ENCODE measurements at regions not wholly inside any gene's neighbourhood (a gene's known extent, or its start where the extent isn't known, plus 50 kb on each side); places are given as distances from the start of the nearest gene placed in this dataset.
A peak's percentile ranks its signal among the peaks of the same experiment; 100 is the strongest.
"Not testable (repeated sequence)": the region's sequence is repeated elsewhere in the genome, so short reads cannot be mapped to it uniquely, and the experiment has no call there.

- peak in 4 of 11 donors; percentile 4 to 17 (median 8) for DNase-seq (ENCODE audit: extremely low read depth in 1 of 11, low read depth in 9 of 11, low spot score in 4 of 11)
Measured at GRCh38 chr2:129015397-129016285, 697.0 kb upstream of the HS6ST1 start.

GRCh38 chr2:129016972-129017371, 698.3 kb upstream of the HS6ST1 start:
- no peak for DNase-seq (ENCODE audit: extremely low read depth in 1 of 11, low read depth in 9 of 11, low spot score in 4 of 11)

GRCh38 chr2:129024796-129025195, 706.1 kb upstream of the HS6ST1 start:
- DNase-seq (ENCODE audit: extremely low read depth in 1 of 11, low read depth in 9 of 11, low spot score in 4 of 11): no peak

GRCh38 chr2:129035992-129036391, 717.3 kb upstream of the HS6ST1 start:
- DNase-seq (ENCODE audit: extremely low read depth in 1 of 11, low read depth in 9 of 11, low spot score in 4 of 11): peak in 1 of 11 donors; percentile 9

- not testable (repeated sequence) for DNase-seq (ENCODE audit: extremely low read depth in 1 of 11, low read depth in 9 of 11, low spot score in 4 of 11)
Measured at GRCh38 chr2:129043677-129044076, 725.0 kb upstream of the HS6ST1 start.

GRCh38 chr2:129046475-129046874, 727.8 kb upstream of the HS6ST1 start:
- DNase-seq (ENCODE audit: extremely low read depth in 1 of 11, low read depth in 9 of 11, low spot score in 4 of 11): not testable (repeated sequence)

- no peak for DNase-seq (ENCODE audit: extremely low read depth in 1 of 11, low read depth in 9 of 11, low spot score in 4 of 11)
Measured at GRCh38 chr2:129050101-129050500, 731.4 kb upstream of the HS6ST1 start.

GRCh38 chr2:129055242-129055641, 736.6 kb upstream of the HS6ST1 start:
- DNase-seq (ENCODE audit: extremely low read depth in 1 of 11, low read depth in 9 of 11, low spot score in 4 of 11): no peak

- DNase-seq (ENCODE audit: extremely low read depth in 1 of 11, low read depth in 9 of 11, low spot score in 4 of 11): no peak
Measured at GRCh38 chr2:129055824-129056223, 737.2 kb upstream of the HS6ST1 start.

GRCh38 chr2:129056309-129056958, 737.8 kb upstream of the HS6ST1 start:
- no peak for DNase-seq (ENCODE audit: extremely low read depth in 1 of 11, low read depth in 9 of 11, low spot score in 4 of 11)

GRCh38 chr2:129056959-129057317, 738.3 kb upstream of the HS6ST1 start:
- DNase-seq (ENCODE audit: extremely low read depth in 1 of 11, low read depth in 9 of 11, low spot score in 4 of 11): no peak

GRCh38 chr2:129058981-129059380, 740.3 kb upstream of the HS6ST1 start:
- DNase-seq (ENCODE audit: extremely low read depth in 1 of 11, low read depth in 9 of 11, low spot score in 4 of 11): no peak

- DNase-seq (ENCODE audit: extremely low read depth in 1 of 11, low read depth in 9 of 11, low spot score in 4 of 11): no peak
Measured at GRCh38 chr2:129059476-129059875, 740.8 kb upstream of the HS6ST1 start.

- no peak for DNase-seq (ENCODE audit: extremely low read depth in 1 of 11, low read depth in 9 of 11, low spot score in 4 of 11)
Measured at GRCh38 chr2:129061069-129061768, 742.6 kb upstream of the HS6ST1 start.

- no peak for DNase-seq (ENCODE audit: extremely low read depth in 1 of 11, low read depth in 9 of 11, low spot score in 4 of 11)
Measured at GRCh38 chr2:129061769-129062121, 743.1 kb upstream of the HS6ST1 start.

- no peak for DNase-seq (ENCODE audit: extremely low read depth in 1 of 11, low read depth in 9 of 11, low spot score in 4 of 11)
Measured at GRCh38 chr2:129062146-129062912, 743.7 kb upstream of the HS6ST1 start.

- no peak for DNase-seq (ENCODE audit: extremely low read depth in 1 of 11, low read depth in 9 of 11, low spot score in 4 of 11)
Measured at GRCh38 chr2:129067070-129067469, 748.4 kb upstream of the HS6ST1 start.

- DNase-seq (ENCODE audit: extremely low read depth in 1 of 11, low read depth in 9 of 11, low spot score in 4 of 11): no peak
Measured at GRCh38 chr2:129067953-129068352, 749.3 kb upstream of the HS6ST1 start.

GRCh38 chr2:129068543-129068942, 749.9 kb upstream of the HS6ST1 start:
- no peak for DNase-seq (ENCODE audit: extremely low read depth in 1 of 11, low read depth in 9 of 11, low spot score in 4 of 11)
